OCI-LY1 (cell line): ENCODE measurements at regions not wholly inside any gene's neighbourhood (a gene's known extent, or its start where the extent isn't known, plus 50 kb on each side); places are given as distances from the start of the nearest gene placed in this dataset.

ENCODE experiments used
- H2AFZ ChIP-seq: fragments of 200-600 bp; sonication (generic), shearing (Covaris generic); 2 replicates; pipeline ENCODE4 v1.6.0; 2014; ENCODE audit warnings: antibody characterized with exemption, mild to moderate bottlenecking, low read length
- H3F3A ChIP-seq: fragments of 200-600 bp; sonication (generic), shearing (Covaris generic); 2 replicates; pipeline ENCODE4 v1.6.0; 2014; ENCODE audit warnings: mild to moderate bottlenecking, antibody characterized with exemption, low read length, moderate library complexity; ENCODE audit not compliant: insufficient read depth
- H3K27ac ChIP-seq: fragments of 200-600 bp; sonication (generic); 2 replicates; pipeline ENCODE4 v1.5.1; 2014; ENCODE audit warnings: low read length, mixed run types, mild to moderate bottlenecking, low read depth; ENCODE audit not compliant: poor library complexity, severe bottlenecking
- H3K27me3 ChIP-seq: fragments of 200-600 bp; sonication (generic); 2 replicates; pipeline ENCODE4 v1.6.0; 2014; ENCODE audit warnings: antibody characterized with exemption, mild to moderate bottlenecking, low read length, moderate library complexity; ENCODE audit not compliant: insufficient read depth
- H3K36me3 ChIP-seq: fragments of 200-600 bp; sonication (generic); 2 replicates; pipeline ENCODE4 v1.6.1; 2014; ENCODE audit warnings: mild to moderate bottlenecking, antibody characterized with exemption, low read length, moderate library complexity, mixed read lengths; ENCODE audit not compliant: insufficient read depth
- H3K4me1 ChIP-seq: fragments of 200-600 bp; sonication (generic); 2 replicates; pipeline ENCODE4 v1.5.1; 2014; ENCODE audit warnings: mild to moderate bottlenecking, low read length, moderate library complexity; ENCODE audit not compliant: insufficient read depth, severe bottlenecking
- H3K4me2 ChIP-seq: fragments of 200-600 bp; sonication (generic), shearing (Covaris generic); 2 replicates; pipeline ENCODE4 v1.6.1; 2014; ENCODE audit warnings: low read length
- H3K4me3 ChIP-seq: fragments of 200-600 bp; sonication (generic); 2 replicates; pipeline ENCODE4 v1.5.1; 2014; ENCODE audit warnings: low read length, low read depth, mild to moderate bottlenecking, mixed read lengths; ENCODE audit not compliant: poor library complexity, severe bottlenecking
- H3K79me2 ChIP-seq: fragments of 200-600 bp; shearing (Covaris generic); 2 replicates; pipeline ENCODE4 v1.6.1; 2016; ENCODE audit warnings: mixed run types, low read length, mixed read lengths; ENCODE audit not compliant: insufficient read depth
- H3K9ac ChIP-seq: fragments of 200-600 bp; sonication (generic), shearing (Covaris generic); 2 replicates; pipeline ENCODE4 v1.6.1; 2014; ENCODE audit warnings: mild to moderate bottlenecking, low read length, mixed read lengths
- H3K9me2 ChIP-seq: fragments of 200-600 bp; sonication (generic), shearing (Covaris generic); 2 replicates; pipeline ENCODE4 v1.6.1; 2014; ENCODE audit warnings: low read depth, mild to moderate bottlenecking, low read length, mixed read lengths
- H3K9me3 ChIP-seq: fragments of 200-600 bp; shearing (Covaris generic); 2 replicates; pipeline ENCODE4 v1.6.1; 2014; ENCODE audit warnings: low read length, mixed read lengths
- H4K20me1 ChIP-seq: fragments of 200-600 bp; sonication (generic), shearing (Covaris generic); 2 replicates; pipeline ENCODE4 v1.6.0; 2016; ENCODE audit warnings: mild to moderate bottlenecking, low read length; ENCODE audit not compliant: insufficient read depth
- EZH2 ChIP-seq: fragments of 200-600 bp; sonication (generic), shearing (Covaris generic); IDR thresholded peaks from 2 replicates; pipeline ENCODE4 v1.8.0; 2017; ENCODE audit warnings: borderline replicate concordance, mixed run types, mild to moderate bottlenecking, antibody characterized with exemption, low read length, moderate library complexity, mixed read lengths
- TF ChIP-seq, protein P1 (sequence below): fragments of 200-600 bp; sonication (generic), shearing (Covaris generic); IDR thresholded peaks from 2 replicates; pipeline ENCODE4 v1.5.1; 2017; ENCODE audit warnings: mild to moderate bottlenecking, antibody characterized with exemption, low read length, moderate library complexity, mixed read lengths

DNA sequence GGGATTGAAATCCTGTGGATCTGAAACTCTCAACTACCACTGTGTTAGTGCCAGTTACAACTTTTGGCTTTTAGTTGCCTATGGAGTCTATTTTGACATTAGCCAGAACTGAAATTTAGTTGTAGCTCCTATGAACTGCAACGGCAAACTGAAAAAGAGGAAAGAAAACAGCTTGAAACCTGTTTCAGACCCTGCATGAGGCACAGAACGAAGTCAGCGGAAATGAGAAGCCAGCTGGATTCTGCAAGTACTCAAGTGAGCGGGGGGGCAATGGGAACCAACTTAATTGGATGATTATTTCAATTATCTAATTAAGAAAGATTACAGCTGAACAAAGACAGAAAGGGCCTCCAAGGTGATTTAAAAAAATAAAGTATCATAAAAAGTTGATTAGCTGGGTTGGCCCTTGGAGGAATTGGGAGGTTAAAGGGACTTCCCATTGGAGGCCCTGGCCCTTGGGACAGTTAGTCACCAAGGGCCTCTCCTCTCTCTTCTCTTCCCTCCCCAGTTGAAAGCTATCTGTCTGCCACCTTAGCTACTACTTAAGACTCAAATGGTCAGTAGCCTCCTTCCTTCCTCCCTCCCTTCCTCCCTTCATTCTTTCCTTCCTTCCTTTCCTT, 352.1 kb downstream of the SHQ1 start:
- Histone ChIP-seq H3K79me2 (no peaks in the 10 kb centered on the region), H3K4me2 (no peak overlapping the region), H4K20me1 (no peaks in the 10 kb centered on the region), H3K4me3 (no peak overlapping the region), H2AFZ (no peak overlapping the region), H3K9ac (no peak overlapping the region), H3K27me3 (no peaks in the 10 kb centered on the region), H3K27ac (no peak overlapping the region), H3F3A (no peaks in the 10 kb centered on the region), H3K4me1 (no peaks in the 10 kb centered on the region), H3K36me3 (no peaks in the 10 kb centered on the region), H3K9me3 (no peaks in the 10 kb centered on the region), H3K9me2 (no peaks in the 10 kb centered on the region)
- TF ChIP-seq, protein P1, sequence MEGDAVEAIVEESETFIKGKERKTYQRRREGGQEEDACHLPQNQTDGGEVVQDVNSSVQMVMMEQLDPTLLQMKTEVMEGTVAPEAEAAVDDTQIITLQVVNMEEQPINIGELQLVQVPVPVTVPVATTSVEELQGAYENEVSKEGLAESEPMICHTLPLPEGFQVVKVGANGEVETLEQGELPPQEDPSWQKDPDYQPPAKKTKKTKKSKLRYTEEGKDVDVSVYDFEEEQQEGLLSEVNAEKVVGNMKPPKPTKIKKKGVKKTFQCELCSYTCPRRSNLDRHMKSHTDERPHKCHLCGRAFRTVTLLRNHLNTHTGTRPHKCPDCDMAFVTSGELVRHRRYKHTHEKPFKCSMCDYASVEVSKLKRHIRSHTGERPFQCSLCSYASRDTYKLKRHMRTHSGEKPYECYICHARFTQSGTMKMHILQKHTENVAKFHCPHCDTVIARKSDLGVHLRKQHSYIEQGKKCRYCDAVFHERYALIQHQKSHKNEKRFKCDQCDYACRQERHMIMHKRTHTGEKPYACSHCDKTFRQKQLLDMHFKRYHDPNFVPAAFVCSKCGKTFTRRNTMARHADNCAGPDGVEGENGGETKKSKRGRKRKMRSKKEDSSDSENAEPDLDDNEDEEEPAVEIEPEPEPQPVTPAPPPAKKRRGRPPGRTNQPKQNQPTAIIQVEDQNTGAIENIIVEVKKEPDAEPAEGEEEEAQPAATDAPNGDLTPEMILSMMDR = no peak
- TF ChIP-seq EZH2 = no peak

DNA sequence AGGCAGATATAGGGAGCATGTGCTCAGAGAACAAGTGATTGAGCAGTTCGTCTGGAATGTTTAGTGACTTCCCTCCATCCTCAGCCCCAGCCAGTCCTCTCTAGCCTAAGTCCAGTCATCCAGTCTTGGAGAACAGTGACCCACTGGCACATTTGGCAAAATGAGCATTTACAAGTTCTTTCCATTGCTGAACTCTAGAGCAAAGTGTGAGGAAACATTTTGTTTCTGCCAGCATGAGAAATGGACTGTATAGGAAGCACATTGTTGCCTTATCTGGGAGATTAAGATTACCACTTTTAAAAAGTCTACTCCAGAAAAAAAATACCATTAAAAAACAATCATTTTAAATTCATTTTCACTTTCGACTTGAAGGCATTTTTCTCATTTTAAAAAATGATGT, 353.6 kb downstream of the SHQ1 start:
- no peaks in the 10 kb centered on the region for H3K4me1 ChIP-seq
- no peaks in the 10 kb centered on the region for H3K27me3 ChIP-seq
- H3F3A ChIP-seq = no peaks in the 10 kb centered on the region
- H3K4me2 ChIP-seq = no peak overlapping the region
- H3K36me3 ChIP-seq = no peaks in the 10 kb centered on the region
- H3K4me3 ChIP-seq = no peak overlapping the region
- no peak overlapping the region for H3K27ac ChIP-seq
- TF ChIP-seq, protein P1 = no peak
- TF ChIP-seq EZH2 = no peak
- no peaks in the 10 kb centered on the region for H3K9me2 ChIP-seq
- no peak overlapping the region for H3K9ac ChIP-seq
- H3K9me3 ChIP-seq = no peaks in the 10 kb centered on the region
- no peak overlapping the region for H2AFZ ChIP-seq
- H3K79me2 ChIP-seq = no peaks in the 10 kb centered on the region
- H4K20me1 ChIP-seq = no peaks in the 10 kb centered on the region

DNA sequence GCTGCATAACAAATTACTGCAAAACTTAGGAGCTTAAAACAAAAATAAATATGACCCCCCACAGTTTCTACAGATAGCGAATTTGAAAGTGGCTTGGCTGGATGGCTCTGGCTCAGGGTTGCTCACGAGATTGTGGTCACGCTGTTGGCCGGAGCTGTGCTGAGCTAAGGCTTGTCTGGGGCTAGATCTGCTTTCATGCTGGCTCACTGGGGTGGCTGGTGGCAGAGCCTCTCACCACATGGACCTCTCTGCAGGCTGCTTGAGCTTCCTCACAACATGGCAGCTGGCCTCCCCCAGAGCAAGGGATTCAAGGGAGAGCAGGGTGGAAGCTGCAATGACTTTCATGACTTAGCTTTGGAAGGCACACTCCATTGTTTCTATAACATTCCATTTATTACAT, 354.1 kb downstream of the SHQ1 start:
- H3K27me3 ChIP-seq = no peaks in the 10 kb centered on the region
- H3K9me3 ChIP-seq = no peaks in the 10 kb centered on the region
- H3K4me3 ChIP-seq = no peak overlapping the region
- H3K4me1 ChIP-seq = no peaks in the 10 kb centered on the region
- no peak overlapping the region for H2AFZ ChIP-seq
- H3K4me2 ChIP-seq = no peak overlapping the region
- no peaks in the 10 kb centered on the region for H3F3A ChIP-seq
- no peak overlapping the region for H3K27ac ChIP-seq
- TF ChIP-seq, protein P1 = no peak
- no peak for TF ChIP-seq EZH2
- H3K79me2 ChIP-seq = no peaks in the 10 kb centered on the region
- H3K9ac ChIP-seq = no peak overlapping the region
- no peaks in the 10 kb centered on the region for H3K9me2 ChIP-seq
- no peaks in the 10 kb centered on the region for H4K20me1 ChIP-seq
- no peaks in the 10 kb centered on the region for H3K36me3 ChIP-seq
